H9 (cell line): ENCODE measurements at regions not wholly inside any gene's neighbourhood (a gene's known extent, or its start where the extent isn't known, plus 50 kb on each side); places are given as distances from the start of the nearest gene placed in this dataset.

Experiments
- DNase-seq: peaks from one replicate; pipeline ENCODE4 v3.0.0-alpha.2; 2017
- H2AFZ ChIP-seq: one replicate; pipeline ENCODE4 v1.6.1; 2013; ENCODE audit warnings: mild to moderate bottlenecking, low read length, control low read depth, moderate library complexity
- H2AK5ac ChIP-seq: 2 replicates; pipeline ENCODE4 v1.6.1; 2013; ENCODE audit warnings: low read length, control low read depth, mixed read lengths; ENCODE audit not compliant: insufficient read length
- H2BK120ac ChIP-seq: one replicate; pipeline ENCODE4 v1.6.1; 2013; ENCODE audit warnings: low read depth, mild to moderate bottlenecking, low read length, control low read depth, inconsistent platforms; ENCODE audit not compliant: poor library complexity, severe bottlenecking
- H2BK12ac ChIP-seq: 2 replicates; pipeline ENCODE4 v1.6.1; 2013; ENCODE audit warnings: low read length, control low read depth, mixed read lengths, low read depth; ENCODE audit not compliant: insufficient read length
- H2BK15ac ChIP-seq: 2 replicates; pipeline ENCODE4 v1.6.1; 2013; ENCODE audit warnings: low read depth, low read length, control low read depth
- H2BK20ac ChIP-seq: one replicate; pipeline ENCODE4 v1.6.1; 2013; ENCODE audit warnings: low read depth, mild to moderate bottlenecking, low read length, control low read depth, inconsistent platforms; ENCODE audit not compliant: poor library complexity, severe bottlenecking
- H2BK5ac ChIP-seq: 2 replicates; pipeline ENCODE4 v1.6.1; 2013; ENCODE audit warnings: low read length, control low read depth, mixed read lengths; ENCODE audit not compliant: insufficient read length
- H3K14ac ChIP-seq: 2 replicates; pipeline ENCODE4 v1.6.1; 2013; ENCODE audit warnings: low read length, control low read depth; ENCODE audit not compliant: insufficient read depth
- H3K18ac ChIP-seq: 2 replicates; pipeline ENCODE4 v1.6.1; 2013; ENCODE audit warnings: low read depth, mild to moderate bottlenecking, mixed read lengths, low read length, control low read depth; ENCODE audit not compliant: insufficient read length
- H3K23ac ChIP-seq: 2 replicates; pipeline ENCODE4 v1.6.1; 2013; ENCODE audit warnings: low read length, control low read depth, mixed read lengths, low read depth; ENCODE audit not compliant: insufficient read length
- H3K23me2 ChIP-seq: 2 replicates; pipeline ENCODE4 v1.6.1; 2013; ENCODE audit warnings: low read depth, mild to moderate bottlenecking, mixed read lengths, low read length, control low read depth; ENCODE audit not compliant: insufficient read length, poor library complexity, severe bottlenecking
- H3K27ac ChIP-seq: 2 replicates; pipeline ENCODE4 v1.5.1; 2013; ENCODE audit warnings: low read length, control low read depth, mixed read lengths, low read depth; ENCODE audit not compliant: insufficient read length
- H3K27me3 ChIP-seq: 2 replicates; pipeline ENCODE4 v1.6.1; 2013; ENCODE audit warnings: low read length, control low read depth, inconsistent platforms; ENCODE audit not compliant: insufficient read depth
- H3K4ac ChIP-seq: 2 replicates; pipeline ENCODE4 v1.6.1; 2013; ENCODE audit warnings: low read depth, mild to moderate bottlenecking, control low read depth, inconsistent platforms, low read length, moderate library complexity
- H3K4me1 ChIP-seq: 2 replicates; pipeline ENCODE4 v1.6.1; 2013; ENCODE audit warnings: low read length, control low read depth, inconsistent platforms; ENCODE audit not compliant: insufficient read depth
- H3K4me2 ChIP-seq: 2 replicates; pipeline ENCODE4 v1.6.1; 2013; ENCODE audit warnings: low read length, control low read depth, mixed read lengths; ENCODE audit not compliant: insufficient read length, insufficient read depth
- H3K56ac ChIP-seq: 2 replicates; pipeline ENCODE4 v1.6.1; 2013; ENCODE audit warnings: low read depth, mild to moderate bottlenecking, mixed read lengths, low read length, control low read depth; ENCODE audit not compliant: insufficient read length
- H3K79me1 ChIP-seq: 2 replicates; pipeline ENCODE4 v1.6.1; 2013; ENCODE audit warnings: low read depth, mild to moderate bottlenecking, moderate library complexity, low read length, control low read depth, inconsistent platforms; ENCODE audit not compliant: insufficient read depth, poor library complexity, severe bottlenecking
- H3K79me2 ChIP-seq: 2 replicates; pipeline ENCODE4 v1.6.1; 2013; ENCODE audit warnings: low read length, control low read depth, inconsistent platforms; ENCODE audit not compliant: insufficient read depth
- H3K9ac ChIP-seq: 2 replicates; pipeline ENCODE4 v1.6.1; 2013; ENCODE audit warnings: low read length, control low read depth, mixed read lengths; ENCODE audit not compliant: insufficient read length; ENCODE audit errors: extremely low read depth
- H3K9me3 ChIP-seq: one replicate; pipeline ENCODE4 v1.6.1; 2013; ENCODE audit warnings: low read depth, low read length, inconsistent platforms; ENCODE audit not compliant: control insufficient read depth
- H3T11ph ChIP-seq: one replicate; pipeline ENCODE4 v1.6.1; 2013; ENCODE audit warnings: mild to moderate bottlenecking, low read length, control low read depth, inconsistent platforms
- H4K20me1 ChIP-seq: one replicate; pipeline ENCODE4 v1.6.1; 2013; ENCODE audit not compliant: control insufficient read depth, insufficient read length, insufficient read depth
- H4K5ac ChIP-seq: 2 replicates; pipeline ENCODE4 v1.6.1; 2013; ENCODE audit warnings: low read depth, mild to moderate bottlenecking, mixed read lengths, low read length, control low read depth; ENCODE audit not compliant: insufficient read length
- H4K8ac ChIP-seq: replicated peaks from 2 replicates; pipeline ENCODE4 v1.6.1; 2013; ENCODE audit warnings: low read length, control low read depth, mixed read lengths, low read depth; ENCODE audit not compliant: insufficient read length
- H4K91ac ChIP-seq: 2 replicates; pipeline ENCODE4 v1.6.1; 2013; ENCODE audit warnings: low read depth, mild to moderate bottlenecking, moderate library complexity, mixed read lengths, low read length, control low read depth; ENCODE audit not compliant: insufficient read length
- H3K27ac Mint-ChIP-seq, 3 experiments: 2 replicates in 2 of 3; 3 replicates in 1 of 3; pipeline ENCODE4 v1.8.0; 2020 to 2021; ENCODE audit warnings: mixed read lengths in 3 of 3, mild to moderate bottlenecking in 1 of 3, moderate library complexity in 1 of 3
- H3K27me3 Mint-ChIP-seq: 2 replicates; pipeline ENCODE4 v1.8.0; 2021; ENCODE audit warnings: low read depth, mild to moderate bottlenecking, moderate library complexity, mixed read lengths
- H3K36me3 Mint-ChIP-seq, 3 experiments: 2 replicates in 2 of 3; 3 replicates in 1 of 3; pipeline ENCODE4 v1.8.0; 2020 to 2021; ENCODE audit warnings: low read depth in 3 of 3, mixed read lengths in 3 of 3; ENCODE audit not compliant: insufficient read depth in 1 of 3
- H3K4me1 Mint-ChIP-seq, 2 experiments: 2 replicates each; pipeline ENCODE4 v1.8.0; 2020; ENCODE audit warnings: mixed read lengths in 2 of 2
- H3K4me3 Mint-ChIP-seq, 2 experiments: 2 replicates in 1 of 2; 3 replicates in 1 of 2; pipeline ENCODE4 v1.8.0; 2020 to 2021; ENCODE audit warnings: mild to moderate bottlenecking in 2 of 2, mixed read lengths in 2 of 2, moderate library complexity in 1 of 2
- H3K9me3 Mint-ChIP-seq, 2 experiments: 2 replicates in 1 of 2; 3 replicates in 1 of 2; pipeline ENCODE4 v1.8.0; 2020; ENCODE audit warnings: mild to moderate bottlenecking in 2 of 2, mixed read lengths in 2 of 2, moderate library complexity in 1 of 2
- CTCF ChIP-seq: fragments of 200-600 bp; sonication (generic); conservative IDR thresholded peaks from 3 replicates; pipeline ENCODE4 v1.8.0; 2021; ENCODE audit warnings: antibody characterized with exemption, mild to moderate bottlenecking
- WGBS: extraction: QIAGEN DNeasy Blood & Tissue Kit; methylation state at CpG from one replicate; pipeline ENCODE4 v1.1.7; 2013; ENCODE audit warnings: missing lambda C conversion rate, low lambda C conversion rate, mixed read lengths; ENCODE audit not compliant: insufficient read length; ENCODE audit errors: extremely low coverage; 5-methylcytosine and 5-hydroxymethylcytosine counted together

GRCh38 chr4:130146773-130147172 is 1050.8 kb downstream of the C4orf33 start:
- H3K4me1 ChIP-seq: no peaks in the 10 kb centered on the region
- H3K27me3 Mint-ChIP-seq: no peaks in the 10 kb centered on the region
- no peak overlapping the region for H3K4me3 Mint-ChIP-seq
- WGBS: no CpG with 5 or more reads among the region's 2 CpGs
- H2BK5ac ChIP-seq: no peak overlapping the region
- H3K23me2 ChIP-seq: no peaks in the 10 kb centered on the region
- H3K27me3 ChIP-seq: no peaks in the 10 kb centered on the region
- H3K9ac ChIP-seq: no peak overlapping the region
- H3K9me3 Mint-ChIP-seq: no peaks in the 10 kb centered on the region
- H2BK120ac ChIP-seq: no peak overlapping the region
- no peak overlapping the region for H3K27ac Mint-ChIP-seq
- no peak overlapping the region for H3T11ph ChIP-seq
- no peak overlapping the region for H2AFZ ChIP-seq
- no peak overlapping the region for H3K18ac ChIP-seq
- H2AK5ac ChIP-seq: no peak overlapping the region
- no peak overlapping the region for H3K27ac ChIP-seq
- H3K23ac ChIP-seq: no peak overlapping the region
- no peak overlapping the region for H4K91ac ChIP-seq
- no peak overlapping the region for H2BK20ac ChIP-seq
- no peak overlapping the region for H4K8ac ChIP-seq
- H3K56ac ChIP-seq: no peak overlapping the region
- no peaks in the 10 kb centered on the region for H3K79me1 ChIP-seq
- no peaks in the 10 kb centered on the region for H3K9me3 ChIP-seq
- no peak overlapping the region for H3K4me2 ChIP-seq
- TF ChIP-seq CTCF: no peak
- H3K36me3 Mint-ChIP-seq: no peaks in the 10 kb centered on the region; a peak in 1 of 7 replicates
- H4K5ac ChIP-seq: no peak overlapping the region
- no peak for DNase-seq
- no peak overlapping the region for H2BK15ac ChIP-seq
- H3K79me2 ChIP-seq: no peaks in the 10 kb centered on the region
- no peaks in the 10 kb centered on the region for H4K20me1 ChIP-seq
- peaks cover 22 to 25% of the 10 kb centered on the region in 2 experiments for H3K4me1 Mint-ChIP-seq
- H2BK12ac ChIP-seq: no peak overlapping the region
- H3K14ac ChIP-seq: no peak overlapping the region
- no peak overlapping the region for H3K4ac ChIP-seq
